Keratinocyte (primary cell): ENCODE measurements at regions not wholly inside any gene's neighbourhood (a gene's known extent, or its start where the extent isn't known, plus 50 kb on each side); places are given as distances from the start of the nearest gene placed in this dataset.
A peak's percentile ranks its signal among the peaks of the same experiment; 100 is the strongest.

Experiments used
- DNase-seq: peaks from one replicate; pipeline ENCODE4 v3.0.0-alpha.2; 2011; ENCODE audit warnings: low read depth, missing footprints, low spot score
- FAIRE-seq: peaks from 2 replicates; lab custom pipeline; 2011; peaks lifted over from hg19 to GRCh38; lab: Jason Lieb, UNC
- H2AFZ ChIP-seq: 2 replicates; pipeline ENCODE4 v1.6.0; 2012; ENCODE audit warnings: low read length, control low read depth, inconsistent platforms; ENCODE audit not compliant: control insufficient read depth
- H3K27ac ChIP-seq: 2 replicates; pipeline ENCODE4 v1.5.1; 2011; ENCODE audit warnings: low read length; ENCODE audit not compliant: control insufficient read depth, insufficient read depth
- H3K27me3 ChIP-seq: 3 replicates; pipeline ENCODE4 v1.6.0; 2011; ENCODE audit warnings: low read length; ENCODE audit not compliant: control insufficient read depth, insufficient read depth; ENCODE audit errors: extremely low read depth
- H3K36me3 ChIP-seq, 2 experiments: 2 replicates in 1 of 2; 3 replicates in 1 of 2; pipeline ENCODE4 v1.5.1; 2011; ENCODE audit warnings: low read length in 2 of 2, mild to moderate bottlenecking in 1 of 2; ENCODE audit not compliant: control insufficient read depth in 2 of 2, insufficient read depth in 2 of 2; ENCODE audit errors: extremely low read depth in 1 of 2
- H3K4me1 ChIP-seq: 3 replicates; pipeline ENCODE4 v1.5.1; 2011; ENCODE audit warnings: low read length; ENCODE audit not compliant: control insufficient read depth, insufficient read depth; ENCODE audit errors: extremely low read depth
- H3K4me2 ChIP-seq: 3 replicates; pipeline ENCODE4 v1.6.0; 2011; ENCODE audit warnings: low read depth, low read length; ENCODE audit not compliant: control insufficient read depth, insufficient read depth; ENCODE audit errors: extremely low read depth
- H3K4me3 ChIP-seq, 3 experiments: fragments of 200-600 bp in 1 of 3; sonication (generic) in 1 of 3; 2 replicates in 2 of 3; 3 replicates in 1 of 3; pipeline ENCODE4 v1.5.1; 2011 to 2016; ENCODE audit warnings: low read length in 3 of 3, mild to moderate bottlenecking in 3 of 3, control low read depth in 2 of 3, inconsistent platforms in 1 of 3, low read depth in 1 of 3, mixed read lengths in 1 of 3, mixed run types in 1 of 3, moderate library complexity in 1 of 3; ENCODE audit not compliant: control insufficient read depth in 2 of 3, insufficient read depth in 2 of 3; ENCODE audit errors: extremely low read depth in 1 of 3
- H3K79me2 ChIP-seq: 2 replicates; pipeline ENCODE4 v1.6.0; 2012; ENCODE audit warnings: low read length; ENCODE audit not compliant: control insufficient read depth, insufficient read depth
- H3K9ac ChIP-seq: 3 replicates; pipeline ENCODE4 v1.6.0; 2011; ENCODE audit warnings: low read length; ENCODE audit not compliant: control insufficient read depth, insufficient read depth; ENCODE audit errors: extremely low read depth
- H3K9me1 ChIP-seq: 3 replicates; pipeline ENCODE4 v1.6.0; 2011; ENCODE audit warnings: low read length; ENCODE audit not compliant: control insufficient read depth, insufficient read depth; ENCODE audit errors: extremely low read depth
- H3K9me3 ChIP-seq: 2 replicates; pipeline ENCODE4 v1.5.1; 2012; ENCODE audit warnings: low read depth, low read length; ENCODE audit not compliant: control insufficient read depth
- H4K20me1 ChIP-seq: 3 replicates; pipeline ENCODE4 v1.6.0; 2011; ENCODE audit warnings: low read length; ENCODE audit not compliant: control insufficient read depth, insufficient read depth; ENCODE audit errors: extremely low read depth
- CTCF ChIP-seq, 3 experiments: IDR thresholded peaks in 1 of 3; conservative IDR thresholded peaks in 1 of 3; optimal IDR thresholded peaks in 1 of 3; 2 replicates in 2 of 3; 3 replicates in 1 of 3; pipeline versions ENCODE3 to v1.5.1; 2011; ENCODE audit warnings: low read length in 3 of 3, mild to moderate bottlenecking in 3 of 3, moderate library complexity in 2 of 3, control low read depth in 1 of 3, inconsistent platforms in 1 of 3; ENCODE audit not compliant: insufficient read depth in 2 of 3; ENCODE audit errors: extremely low read depth in 1 of 3
- EZH2 ChIP-seq: IDR thresholded peaks from one replicate; pipeline ENCODE4 v1.6.1; 2012; ENCODE audit warnings: inconsistent platforms, mild to moderate bottlenecking, low read length, moderate library complexity
- dilution Hi-C: fragments of 300-500 bp; cut with MboI; formaldehyde crosslinking; loops from one replicate; pipeline ENCODE4 v1.7.0; 2020; ENCODE audit warnings: low sequenced_read_pairs; ENCODE audit not compliant: extremely low pct_ligation_motif_present

GRCh38 chr7:25926451-25926850, 225.5 kb upstream of the NFE2L3 start:
- Histone ChIP-seq H2AFZ (peak overlapping the region; percentile 57), H3K27ac (peak overlapping the region; percentile 22), H3K79me2 (no peaks in the 10 kb centered on the region), H3K9me3 (no peaks in the 10 kb centered on the region), H3K36me3 (no peaks in the 10 kb centered on the region), H3K4me1 (peaks cover 32% of the 10 kb centered on the region), H3K27me3 (no peaks in the 10 kb centered on the region), H3K9ac (no peak overlapping the region), H3K4me3 (no peak overlapping the region), H3K9me1 (no peaks in the 10 kb centered on the region), H4K20me1 (no peaks in the 10 kb centered on the region), H3K4me2 (peak overlapping the region; percentile 60)
- DNase-seq (no peak), FAIRE-seq (no peak)
- dilution Hi-C loops: no loop called here
- TF ChIP-seq CTCF (optimal IDR thresholded peaks at IDR 0.05 in 1 of 3, IDR thresholded peaks at IDR 0.05 in 1 of 3, conservative IDR thresholded peaks at IDR 0.05 in 1 of 3; ENCODE audit: extremely low read depth in 1 of 3, insufficient read depth in 2 of 3, low read length in 3 of 3): no peak
- no peak for TF ChIP-seq EZH2

GRCh38 chr7:25926891-25927625, 224.9 kb upstream of the NFE2L3 start:
- H3K79me2 ChIP-seq: no peaks in the 10 kb centered on the region
- dilution Hi-C loops: no loop called here
- no peak overlapping the region for H3K4me3 ChIP-seq
- no peaks in the 10 kb centered on the region for H3K9me3 ChIP-seq
- no peaks in the 10 kb centered on the region for H3K36me3 ChIP-seq
- H2AFZ ChIP-seq: peak overlapping the region; percentile 57
- peak overlapping the region; percentile 22 for H3K27ac ChIP-seq
- H3K4me1 ChIP-seq: peaks cover 28% of the 10 kb centered on the region
- no peaks in the 10 kb centered on the region for H4K20me1 ChIP-seq
- FAIRE-seq (peak; percentile 48), DNase-seq (no peak)
- TF ChIP-seq EZH2 (no peak), CTCF (optimal IDR thresholded peaks at IDR 0.05 in 1 of 3, IDR thresholded peaks at IDR 0.05 in 1 of 3, conservative IDR thresholded peaks at IDR 0.05 in 1 of 3; ENCODE audit: extremely low read depth in 1 of 3, insufficient read depth in 2 of 3, low read length in 3 of 3) (no peak)
- no peaks in the 10 kb centered on the region for H3K27me3 ChIP-seq
- H3K9me1 ChIP-seq: no peaks in the 10 kb centered on the region
- H3K9ac ChIP-seq: no peak overlapping the region
- H3K4me2 ChIP-seq: peak overlapping the region; percentile 60
